GM18498 (cell line): ENCODE measurements at regions not wholly inside any gene's neighbourhood (a gene's known extent, or its start where the extent isn't known, plus 50 kb on each side); places are given as distances from the start of the nearest gene placed in this dataset.

ENCODE experiments used
- ATAC-seq: cut with Tn5 transposase; IDR thresholded peaks from one replicate; pipeline ENCODE4 v1.9.1; 2021; ENCODE audit warnings: mild to moderate bottlenecking, moderate library complexity; ENCODE audit not compliant: unreplicated experiment

- ATAC-seq: no peak
Measured at GRCh38 chr6:132003516-132004178, 52.5 kb upstream of the CCN2 start.
